ENCODE measurements at regions not wholly inside any gene's neighbourhood (a gene's known extent, or its start where the extent isn't known, plus 50 kb on each side); places are given as distances from the start of the nearest gene placed in this dataset.
"Not testable (repeated sequence)": the region's sequence is repeated elsewhere in the genome, so short reads cannot be mapped to it uniquely, and the experiment has no call there.

DNA sequence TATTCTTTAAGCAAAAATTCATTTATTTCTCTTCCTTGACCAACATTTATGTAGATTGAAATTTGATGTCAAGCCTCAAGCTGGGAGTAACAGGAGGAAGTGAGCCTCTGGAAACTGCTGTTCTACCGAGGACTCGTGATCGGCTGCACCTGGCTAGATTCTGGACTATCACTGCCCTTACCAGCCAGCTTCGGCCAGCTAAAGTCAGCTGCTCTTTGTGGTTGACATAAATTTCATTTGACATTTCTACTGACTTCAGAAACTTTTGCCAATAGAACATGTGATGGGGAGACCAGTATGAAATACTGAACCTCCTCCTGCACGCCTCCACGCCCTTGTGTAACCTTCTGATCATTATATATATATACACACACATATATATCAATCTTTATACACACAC is 74.2 kb upstream of the RGPD5 start:
- DNase-seq (ENCODE audit: low read depth): no peak

DNA sequence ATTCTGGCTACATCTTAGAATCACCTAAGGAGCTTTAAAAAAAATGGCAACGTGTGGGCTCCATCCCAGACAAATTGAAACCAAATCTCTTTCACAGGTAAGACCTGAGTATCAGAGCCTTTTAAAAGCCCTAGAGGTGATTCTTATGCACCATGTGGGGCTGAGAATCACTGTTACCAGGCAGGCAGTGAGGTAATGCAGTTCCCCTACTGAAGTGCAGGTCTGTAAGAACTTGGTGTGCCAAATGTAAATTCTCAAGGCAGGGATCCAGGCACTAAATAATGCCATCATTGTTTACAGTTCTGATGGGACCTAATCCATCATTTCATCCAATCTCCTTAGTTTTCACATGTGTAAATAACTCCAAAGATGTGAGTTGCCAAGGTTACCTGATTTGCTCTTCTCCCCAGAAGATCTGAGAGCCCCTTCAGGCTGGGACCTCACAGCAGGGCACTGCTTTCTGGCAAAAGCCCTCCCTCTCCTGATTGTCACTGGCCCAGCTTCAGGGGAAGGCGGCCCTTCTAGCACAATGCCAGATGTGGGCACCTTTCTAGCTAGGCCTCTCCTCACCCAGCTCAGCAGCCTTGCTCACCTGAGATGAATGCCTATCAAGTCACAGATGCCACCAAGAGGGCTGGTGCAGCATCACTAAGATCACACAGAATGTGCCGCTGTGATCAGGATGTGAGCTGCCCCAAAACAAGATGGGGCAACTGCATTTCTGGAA is 73.6 kb upstream of the RGPD5 start:
- no peak for DNase-seq (ENCODE audit: low read depth)

DNA sequence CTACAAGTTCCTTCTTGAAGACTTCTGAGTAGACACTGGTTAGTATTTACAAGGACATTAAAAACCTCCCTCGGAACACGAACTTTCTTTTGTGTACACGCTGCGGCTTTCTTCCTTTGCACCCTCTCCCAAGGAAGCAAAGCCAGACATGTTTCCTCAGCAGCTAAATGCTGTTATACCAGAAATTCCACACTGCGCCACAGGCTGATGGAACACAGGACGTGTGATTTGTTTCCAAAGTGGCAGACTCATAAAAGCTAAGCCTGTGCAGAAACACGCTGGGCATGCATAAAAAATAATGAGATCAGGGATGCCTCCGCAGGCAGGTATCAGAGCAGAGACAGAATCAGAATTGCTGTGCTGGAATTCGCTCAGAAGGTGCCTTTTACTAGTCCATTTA is 73.0 kb upstream of the RGPD5 start:
- no peak for DNase-seq (ENCODE audit: low read depth)

DNA sequence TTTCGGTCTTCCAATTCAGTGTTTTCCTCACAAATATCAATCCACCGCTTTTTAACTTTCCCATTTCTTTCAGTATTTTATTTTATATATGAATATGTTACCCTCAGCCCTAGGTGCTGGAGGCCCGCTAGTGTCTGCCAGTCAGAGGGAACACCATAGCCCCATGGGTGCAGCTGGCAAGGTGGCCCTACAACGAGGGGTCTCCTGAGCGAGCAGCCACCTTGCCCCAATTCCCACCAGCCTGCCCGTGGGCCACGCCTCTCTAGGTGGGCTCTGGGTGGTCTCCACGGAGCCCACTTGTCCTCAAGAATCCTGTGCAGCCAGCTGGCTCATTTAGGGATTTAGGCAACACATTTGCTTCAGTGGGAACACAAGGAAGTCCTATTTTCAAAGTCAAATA is 72.5 kb upstream of the RGPD5 start:
- no peak for DNase-seq (ENCODE audit: low read depth)

DNA sequence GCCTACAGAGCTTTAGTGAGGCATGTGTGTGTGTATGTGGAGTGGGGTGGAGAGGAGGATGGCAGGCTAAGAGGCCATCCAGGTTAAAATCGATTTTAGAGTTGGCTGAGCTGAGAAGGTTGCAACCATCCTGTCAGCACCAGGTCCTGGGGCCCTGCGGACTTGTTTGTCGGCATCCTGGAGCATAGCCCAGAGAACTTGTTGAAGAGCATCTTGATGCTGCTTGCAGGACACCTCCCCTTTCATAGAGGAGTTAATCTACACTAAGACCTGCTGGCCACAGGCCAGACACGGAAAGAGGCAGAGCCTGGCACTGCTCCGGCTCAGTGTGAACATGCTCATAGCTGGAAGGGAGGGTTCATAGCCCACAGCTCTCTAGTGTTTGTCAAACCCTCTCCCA is 72.1 kb upstream of the RGPD5 start:
- DNase-seq (ENCODE audit: low read depth): no peak

DNA sequence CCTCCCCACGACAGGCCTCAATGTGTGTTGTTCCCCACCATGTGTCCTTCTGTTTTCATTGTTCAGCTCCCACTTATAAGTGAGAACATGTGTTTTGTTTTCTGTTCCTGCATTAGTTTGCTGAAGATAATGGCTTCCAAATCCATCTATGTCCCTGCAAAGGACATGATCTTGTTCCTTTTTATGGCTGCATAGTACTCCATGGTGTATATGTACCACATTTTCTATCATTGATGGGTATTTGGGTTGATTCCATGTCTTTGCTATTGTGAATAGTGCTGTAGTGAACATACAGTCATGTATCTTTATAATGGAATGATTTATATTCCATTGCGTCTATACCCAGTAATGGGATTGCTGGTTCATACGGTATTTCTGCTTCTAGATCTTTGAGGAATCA is 71.5 kb upstream of the RGPD5 start:
- DNase-seq (ENCODE audit: low read depth): not testable (repeated sequence)

DNA sequence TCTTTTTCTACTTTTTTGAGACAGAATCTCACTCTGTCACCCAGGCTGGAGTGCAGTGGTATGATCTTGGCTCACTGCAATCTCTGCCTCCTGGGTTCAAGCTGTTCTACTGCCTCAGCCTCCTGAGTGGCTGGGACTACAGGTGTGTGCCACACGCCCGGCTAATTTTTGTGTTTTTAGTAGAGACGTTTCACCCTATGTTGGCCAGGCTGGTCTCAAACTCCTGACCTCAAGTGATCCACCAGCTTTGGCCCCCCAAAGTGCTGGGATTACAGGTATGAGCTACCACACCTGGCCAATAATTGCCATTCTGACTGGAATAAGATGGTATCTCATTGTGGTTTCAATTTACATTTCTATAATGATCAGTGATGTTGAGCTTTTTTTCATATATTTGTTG is 71.0 kb upstream of the RGPD5 start:
- DNase-seq (ENCODE audit: low read depth): not testable (repeated sequence)

DNA sequence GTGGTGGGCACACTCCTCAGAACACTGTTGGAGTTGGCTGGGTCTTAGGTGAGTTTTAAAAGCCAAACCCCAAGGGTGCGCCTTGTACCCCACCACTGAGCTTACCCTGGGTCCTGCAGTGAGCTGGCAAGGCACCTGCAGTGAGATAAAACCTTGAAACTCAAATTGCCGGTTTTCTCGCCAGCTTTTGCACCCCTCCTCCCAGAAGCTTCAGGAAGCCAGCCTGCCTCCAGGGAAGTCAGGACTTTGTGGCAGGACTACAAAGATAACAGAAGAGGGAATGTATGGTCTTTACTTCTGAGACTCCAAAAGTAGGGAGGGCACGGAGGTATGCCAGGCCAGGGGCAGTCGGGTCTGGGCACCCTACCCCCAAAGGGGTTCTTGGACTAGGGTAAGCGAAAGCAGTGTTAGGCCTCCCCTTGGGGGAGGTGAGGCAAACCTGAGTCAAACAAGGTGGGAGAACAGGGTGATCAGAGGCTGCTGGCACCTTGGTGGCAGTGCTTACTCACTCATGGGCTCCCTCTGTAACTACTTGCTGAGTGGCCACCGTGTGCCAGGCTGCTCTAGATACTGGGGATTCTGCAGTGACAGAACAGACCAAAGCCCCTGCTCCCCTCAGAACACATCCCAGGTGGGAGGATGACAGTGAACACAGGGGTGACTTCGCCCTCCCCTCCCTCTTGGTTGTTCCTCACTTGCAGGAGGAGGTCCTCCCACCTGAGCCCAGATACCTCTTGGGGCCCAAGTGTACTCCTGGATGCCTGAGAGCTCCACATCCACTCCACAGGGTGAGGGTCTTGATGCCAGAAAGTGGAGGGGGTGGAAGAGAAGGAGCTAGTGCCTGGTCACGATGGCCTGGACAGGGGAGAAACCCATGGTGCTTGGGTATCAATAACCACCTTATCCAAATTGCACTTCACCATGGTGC is 69.3 kb upstream of the RGPD5 start:
- DNase-seq (ENCODE audit: low read depth): no peak

DNA sequence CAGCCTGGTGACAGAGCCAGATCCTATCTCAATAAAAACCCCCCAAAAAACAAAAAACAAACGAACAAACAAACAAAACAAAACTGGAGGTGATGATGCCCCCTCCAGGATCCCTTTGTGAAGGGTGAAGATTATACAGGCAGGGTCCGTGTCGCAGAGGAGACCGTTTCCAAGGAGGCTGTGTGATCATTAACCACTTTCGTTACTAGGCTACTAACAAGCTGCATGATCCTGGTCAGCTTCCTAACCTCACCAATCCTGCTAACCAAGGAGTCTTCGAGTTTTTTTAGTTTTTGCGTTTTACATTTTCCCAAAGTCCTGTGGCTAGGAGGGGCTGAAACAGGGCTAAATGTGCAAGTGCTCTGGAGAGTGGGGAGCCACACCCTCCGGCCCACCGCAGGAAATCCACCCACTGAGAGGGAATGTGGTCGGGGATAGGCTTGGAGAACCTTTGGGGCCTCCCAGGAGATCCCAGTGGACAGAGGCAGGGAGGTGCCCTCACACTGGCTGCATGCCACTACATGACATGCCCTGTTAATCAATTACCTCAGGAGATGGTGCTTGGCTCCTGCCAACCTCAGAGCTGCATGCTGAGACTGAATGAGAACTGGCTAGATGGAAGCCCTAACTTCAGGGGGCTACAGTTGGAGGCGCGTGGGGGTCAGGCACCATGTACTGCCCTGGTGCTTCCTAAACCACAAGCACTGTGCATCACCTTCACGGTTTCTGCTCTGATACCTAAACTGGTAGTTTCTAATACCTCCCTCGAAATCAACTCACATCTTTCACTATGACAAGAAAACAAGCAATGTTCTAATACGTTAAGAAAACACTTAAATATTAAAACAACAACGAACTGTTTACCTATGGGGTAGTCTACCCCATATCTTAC is 67.5 kb upstream of the RGPD5 start:
- no peak for DNase-seq (ENCODE audit: low read depth)

DNA sequence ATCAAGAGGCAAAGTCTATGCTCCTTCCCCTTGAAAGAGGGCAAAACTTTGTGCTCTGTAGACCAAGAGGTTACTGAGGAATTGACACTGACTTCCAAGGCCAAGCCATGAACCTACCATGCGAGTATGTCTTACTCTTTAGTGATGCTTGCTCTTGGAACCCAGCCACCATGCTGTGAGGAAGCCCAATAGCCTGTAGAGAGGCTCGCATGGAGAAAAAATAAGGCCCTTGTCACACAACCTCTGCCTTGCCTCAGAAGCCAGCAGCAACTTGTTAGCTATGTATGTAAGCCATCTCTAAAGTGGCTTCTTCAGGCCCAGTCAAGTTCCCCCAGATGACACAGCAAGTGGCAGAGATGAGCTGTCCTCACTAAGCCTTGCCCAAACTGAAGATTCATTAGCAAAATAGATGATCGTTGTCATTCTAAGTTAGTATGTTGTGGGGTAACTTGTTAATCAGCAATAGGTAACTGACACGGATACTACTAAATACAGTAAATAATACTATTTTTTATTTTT is 66.1 kb upstream of the RGPD5 start:
- no peak for DNase-seq (ENCODE audit: low read depth)

DNA sequence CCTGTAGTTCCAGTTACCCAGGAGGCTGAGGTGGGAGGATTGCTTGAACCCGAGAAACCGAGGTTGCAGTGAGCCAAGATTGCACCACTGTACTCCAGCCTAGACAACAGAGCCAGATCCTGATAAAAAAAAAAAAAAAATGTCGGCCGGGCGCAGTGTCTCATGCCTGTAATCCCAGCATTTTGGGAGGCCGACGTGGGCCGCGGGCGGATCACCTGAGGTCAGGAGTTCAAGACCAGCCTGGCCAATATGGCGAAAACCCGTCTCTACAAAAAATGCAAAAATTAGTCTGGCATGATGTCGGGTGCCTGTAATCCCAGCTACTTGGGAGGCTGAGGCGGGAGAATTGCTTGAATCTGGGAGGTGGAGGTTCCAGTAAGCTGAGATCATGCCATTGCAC is 60.4 kb upstream of the RGPD5 start:
- not testable (repeated sequence) for DNase-seq (ENCODE audit: low read depth)

DNA sequence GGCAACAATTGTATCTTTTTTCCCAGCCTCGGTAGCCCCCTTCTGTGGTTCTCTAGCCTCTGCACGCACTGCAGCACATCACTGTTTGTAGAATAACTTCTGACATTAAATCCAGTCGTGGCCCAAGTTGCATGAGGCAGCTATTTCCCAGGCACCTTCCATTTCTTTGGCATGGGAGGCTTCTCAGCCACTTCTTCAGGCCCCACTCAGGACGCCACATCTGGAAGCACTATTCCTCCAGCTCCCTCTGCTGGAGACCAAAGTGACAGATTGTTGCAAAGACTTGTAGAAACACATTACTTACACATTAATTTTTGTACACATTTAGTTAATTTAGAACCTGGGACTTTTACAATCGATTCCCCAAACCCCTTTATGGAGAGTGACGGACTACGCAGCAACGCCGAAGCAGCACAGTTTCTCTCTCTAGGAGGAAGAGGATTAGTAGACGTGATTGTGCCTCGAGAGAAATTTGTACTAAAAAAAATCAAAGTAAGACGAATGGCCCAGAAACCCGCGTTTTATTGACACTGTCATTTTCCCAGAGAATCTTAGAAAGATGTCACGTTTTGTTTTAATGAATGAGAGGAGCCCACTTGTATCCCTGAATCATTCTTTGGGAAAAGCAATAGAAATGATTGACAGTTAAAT is 57.8 kb upstream of the RGPD5 start:
- DNase-seq (ENCODE audit: low read depth): peak; percentile 66
